A673 (cell line): ENCODE measurements at regions not wholly inside any gene's neighbourhood (a gene's known extent, or its start where the extent isn't known, plus 50 kb on each side); places are given as distances from the start of the nearest gene placed in this dataset.

Experiments used
- EZH2 ChIP-seq: fragments of 200-600 bp; sonication (generic); IDR thresholded peaks from 2 replicates; pipeline ENCODE4 v1.6.1; 2017; ENCODE audit warnings: borderline replicate concordance, low read depth, mild to moderate bottlenecking, mixed read lengths, antibody characterized with exemption, low read length; ENCODE audit not compliant: poor library complexity, severe bottlenecking
- TF ChIP-seq, protein P1 (sequence below): fragments of 300-800, 200-600 bp; sonication (generic); conservative IDR thresholded peaks from 2 replicates; pipeline ENCODE4 v1.5.1; 2017; ENCODE audit warnings: low read depth, mild to moderate bottlenecking, antibody characterized with exemption, low read length, moderate library complexity, mixed read lengths

- TF ChIP-seq, protein P1, sequence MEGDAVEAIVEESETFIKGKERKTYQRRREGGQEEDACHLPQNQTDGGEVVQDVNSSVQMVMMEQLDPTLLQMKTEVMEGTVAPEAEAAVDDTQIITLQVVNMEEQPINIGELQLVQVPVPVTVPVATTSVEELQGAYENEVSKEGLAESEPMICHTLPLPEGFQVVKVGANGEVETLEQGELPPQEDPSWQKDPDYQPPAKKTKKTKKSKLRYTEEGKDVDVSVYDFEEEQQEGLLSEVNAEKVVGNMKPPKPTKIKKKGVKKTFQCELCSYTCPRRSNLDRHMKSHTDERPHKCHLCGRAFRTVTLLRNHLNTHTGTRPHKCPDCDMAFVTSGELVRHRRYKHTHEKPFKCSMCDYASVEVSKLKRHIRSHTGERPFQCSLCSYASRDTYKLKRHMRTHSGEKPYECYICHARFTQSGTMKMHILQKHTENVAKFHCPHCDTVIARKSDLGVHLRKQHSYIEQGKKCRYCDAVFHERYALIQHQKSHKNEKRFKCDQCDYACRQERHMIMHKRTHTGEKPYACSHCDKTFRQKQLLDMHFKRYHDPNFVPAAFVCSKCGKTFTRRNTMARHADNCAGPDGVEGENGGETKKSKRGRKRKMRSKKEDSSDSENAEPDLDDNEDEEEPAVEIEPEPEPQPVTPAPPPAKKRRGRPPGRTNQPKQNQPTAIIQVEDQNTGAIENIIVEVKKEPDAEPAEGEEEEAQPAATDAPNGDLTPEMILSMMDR = no peak
- TF ChIP-seq EZH2 = no peak
These were observed 103.8 kb upstream of the USP25 start for GRCh38 chr21:15626031-15626430.
